ENCODE measurements at regions not wholly inside any gene's neighbourhood (a gene's known extent, or its start where the extent isn't known, plus 50 kb on each side); places are given as distances from the start of the nearest gene placed in this dataset.
"Not testable (repeated sequence)": the region's sequence is repeated elsewhere in the genome, so short reads cannot be mapped to it uniquely, and the experiment has no call there.

DNA sequence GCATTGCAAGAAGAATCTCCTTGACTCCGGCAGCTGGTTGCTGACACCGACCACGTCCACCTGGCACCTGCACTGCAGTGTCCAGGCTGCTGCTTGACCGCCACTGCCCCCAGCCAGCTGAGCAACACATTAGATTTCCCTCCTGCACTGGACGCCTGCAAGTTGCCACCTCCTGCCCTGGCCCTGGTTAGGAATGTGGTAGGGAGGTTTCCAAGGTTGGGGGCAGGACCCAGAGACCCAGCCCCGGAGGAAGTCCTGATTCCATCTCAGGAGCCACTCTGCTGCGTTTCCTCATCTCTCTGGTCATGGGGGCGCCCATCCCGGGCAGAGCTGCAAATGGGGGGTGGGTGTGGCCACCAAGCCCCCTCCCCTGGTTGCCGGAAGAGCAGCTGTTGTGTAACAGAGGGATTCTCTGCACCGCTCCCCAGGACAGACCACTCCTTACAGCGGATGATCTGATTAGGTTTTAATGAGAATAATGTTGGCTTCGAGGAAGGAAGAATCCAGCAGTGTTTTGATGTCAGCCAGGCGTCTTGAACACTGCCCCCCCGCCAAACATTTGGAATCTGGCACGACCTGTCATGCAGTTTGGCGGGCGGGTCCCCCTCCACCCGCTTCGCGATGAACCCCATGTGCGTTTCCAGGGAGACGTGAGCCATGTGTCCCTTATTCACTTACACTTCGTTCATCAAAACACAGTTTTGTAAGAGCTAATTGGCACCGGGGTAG lies 205.1 kb downstream of the NPIPB11 start:
- TF ChIP-seq, protein P1, sequence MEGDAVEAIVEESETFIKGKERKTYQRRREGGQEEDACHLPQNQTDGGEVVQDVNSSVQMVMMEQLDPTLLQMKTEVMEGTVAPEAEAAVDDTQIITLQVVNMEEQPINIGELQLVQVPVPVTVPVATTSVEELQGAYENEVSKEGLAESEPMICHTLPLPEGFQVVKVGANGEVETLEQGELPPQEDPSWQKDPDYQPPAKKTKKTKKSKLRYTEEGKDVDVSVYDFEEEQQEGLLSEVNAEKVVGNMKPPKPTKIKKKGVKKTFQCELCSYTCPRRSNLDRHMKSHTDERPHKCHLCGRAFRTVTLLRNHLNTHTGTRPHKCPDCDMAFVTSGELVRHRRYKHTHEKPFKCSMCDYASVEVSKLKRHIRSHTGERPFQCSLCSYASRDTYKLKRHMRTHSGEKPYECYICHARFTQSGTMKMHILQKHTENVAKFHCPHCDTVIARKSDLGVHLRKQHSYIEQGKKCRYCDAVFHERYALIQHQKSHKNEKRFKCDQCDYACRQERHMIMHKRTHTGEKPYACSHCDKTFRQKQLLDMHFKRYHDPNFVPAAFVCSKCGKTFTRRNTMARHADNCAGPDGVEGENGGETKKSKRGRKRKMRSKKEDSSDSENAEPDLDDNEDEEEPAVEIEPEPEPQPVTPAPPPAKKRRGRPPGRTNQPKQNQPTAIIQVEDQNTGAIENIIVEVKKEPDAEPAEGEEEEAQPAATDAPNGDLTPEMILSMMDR (IDR thresholded peaks at IDR 0.05) = not testable (repeated sequence)
- TF ChIP-seq POLR2AphosphoS5 (IDR thresholded peaks at IDR 0.05) = peak in 1 of 3 donors; percentile 55
- not testable (repeated sequence) for TF ChIP-seq POLR2A (IDR thresholded peaks at IDR 0.05); EP300 (IDR thresholded peaks at IDR 0.05; ENCODE audit: low read depth)

All from transverse colon (tissue), 4 donors.